ENCODE measurements at regions not wholly inside any gene's neighbourhood (a gene's known extent, or its start where the extent isn't known, plus 50 kb on each side); places are given as distances from the start of the nearest gene placed in this dataset.
"Not testable (repeated sequence)": the region's sequence is repeated elsewhere in the genome, so short reads cannot be mapped to it uniquely, and the experiment has no call there.

GRCh38 chr2:180876506-180876905 is 103.9 kb upstream of the UBE2E3 start:
- DNase-seq (ENCODE audit: low read depth in 2 of 2), result no peak
- no peak overlapping the region for H3K4me3 ChIP-seq (replicated peaks in 1 of 2; ENCODE audit: low read depth in 2 of 2, low read length in 2 of 2)
- TF ChIP-seq CTCF (IDR thresholded peaks at IDR 0.05; ENCODE audit: low read depth, low read length), result no peak

- TF ChIP-seq CTCF (IDR thresholded peaks at IDR 0.05; ENCODE audit: low read depth, low read length), result no peak
- no peak for DNase-seq (ENCODE audit: low read depth in 2 of 2)
- no peak overlapping the region for H3K4me3 ChIP-seq (replicated peaks in 1 of 2; ENCODE audit: low read depth in 2 of 2, low read length in 2 of 2)
Measured at GRCh38 chr2:180873219-180873618, 107.2 kb upstream of the UBE2E3 start.

- not testable (repeated sequence) for DNase-seq (ENCODE audit: low read depth in 2 of 2); H3K4me3 ChIP-seq (replicated peaks in 1 of 2; ENCODE audit: low read depth in 2 of 2, low read length in 2 of 2)
Measured at GRCh38 chr2:180872781-180873180, 107.6 kb upstream of the UBE2E3 start.

GRCh38 chr2:180872255-180872654 is 108.2 kb upstream of the UBE2E3 start:
- TF ChIP-seq CTCF (IDR thresholded peaks at IDR 0.05; ENCODE audit: low read depth, low read length), result no peak
- no peak overlapping the region for H3K4me3 ChIP-seq (replicated peaks in 1 of 2; ENCODE audit: low read depth in 2 of 2, low read length in 2 of 2)
- peak; percentile 5 to 19 for DNase-seq (ENCODE audit: low read depth in 2 of 2)

- TF ChIP-seq CTCF (IDR thresholded peaks at IDR 0.05; ENCODE audit: low read depth, low read length), result no peak
- no peak for DNase-seq (ENCODE audit: low read depth in 2 of 2)
- no peak overlapping the region for H3K4me3 ChIP-seq (replicated peaks in 1 of 2; ENCODE audit: low read depth in 2 of 2, low read length in 2 of 2)
Measured at GRCh38 chr2:180871649-180872048, 108.8 kb upstream of the UBE2E3 start.

- no peak overlapping the region for H3K4me3 ChIP-seq (replicated peaks in 1 of 2; ENCODE audit: low read depth in 2 of 2, low read length in 2 of 2)
- DNase-seq (ENCODE audit: low read depth in 2 of 2), result no peak
- no peak for TF ChIP-seq CTCF (IDR thresholded peaks at IDR 0.05; ENCODE audit: low read depth, low read length)
Measured at GRCh38 chr2:180849851-180850250, 130.6 kb upstream of the UBE2E3 start.

- no peak for TF ChIP-seq CTCF (IDR thresholded peaks at IDR 0.05; ENCODE audit: low read depth, low read length)
- DNase-seq (ENCODE audit: low read depth in 2 of 2), result no peak
- no peak overlapping the region for H3K4me3 ChIP-seq (replicated peaks in 1 of 2; ENCODE audit: low read depth in 2 of 2, low read length in 2 of 2)
Measured at GRCh38 chr2:180848393-180848792, 132.0 kb upstream of the UBE2E3 start.

Measured in cardiac fibroblast (primary cell).